ENCODE measurements at regions not wholly inside any gene's neighbourhood (a gene's known extent, or its start where the extent isn't known, plus 50 kb on each side); places are given as distances from the start of the nearest gene placed in this dataset.

GRCh38 chr5:155733935-155734334, 593.0 kb upstream of the SGCD start:
- BruUV-seq (replicated peaks), result no TSS peak
- Histone ChIP-seq H2AFZ (ENCODE audit: low read length) (no peak overlapping the region), H3K4me2 (ENCODE audit: low read length) (no peak overlapping the region), H3K79me2 (ENCODE audit: insufficient read depth, low read depth, low read length) (no peaks in the 10 kb centered on the region), H3K27ac (ENCODE audit: low read depth, low read length, poor library complexity, severe bottlenecking) (no peak overlapping the region), H3K9me2 (ENCODE audit: insufficient read depth, low read length) (no peaks in the 10 kb centered on the region), H3K4me3 (ENCODE audit: low read depth, low read length, poor library complexity, severe bottlenecking) (no peak overlapping the region), H3K9me3 (ENCODE audit: low read length) (no peaks in the 10 kb centered on the region), H4K20me1 (ENCODE audit: insufficient read depth, low read length) (no peaks in the 10 kb centered on the region), H3K4me1 (ENCODE audit: insufficient read depth, low read length, poor library complexity, severe bottlenecking) (no peaks in the 10 kb centered on the region), H3K36me3 (ENCODE audit: insufficient read depth, low read length) (no peaks in the 10 kb centered on the region)
- POLR2A ChIA-PET, result no interaction called here
- CTCF ChIA-PET (ENCODE audit: unreplicated experiment), result no interaction called here
- intact Hi-C loops (cut with micrococcal nuclease; ENCODE audit: unreplicated experiment), result no loop called here
- TF ChIP-seq CTCF (conservative IDR thresholded peaks at IDR 0.05; ENCODE audit: low read length) (no peak), EZH2phosphoT487 (IDR thresholded peaks at IDR 0.05; ENCODE audit: borderline replicate concordance, low read depth, low read length) (no peak)
- no peak for DNase-seq (ENCODE audit: low spot score)

GRCh38 chr5:155735388-155735787, 591.6 kb upstream of the SGCD start:
- H3K4me3 ChIP-seq (ENCODE audit: low read depth, low read length, poor library complexity, severe bottlenecking), result no peak overlapping the region
- TF ChIP-seq EZH2phosphoT487 (IDR thresholded peaks at IDR 0.05; ENCODE audit: borderline replicate concordance, low read depth, low read length) (no peak), CTCF (conservative IDR thresholded peaks at IDR 0.05; ENCODE audit: low read length) (no peak)
- no peaks in the 10 kb centered on the region for H3K9me3 ChIP-seq (ENCODE audit: low read length)
- H3K4me1 ChIP-seq (ENCODE audit: insufficient read depth, low read length, poor library complexity, severe bottlenecking), result no peaks in the 10 kb centered on the region
- H3K9me2 ChIP-seq (ENCODE audit: insufficient read depth, low read length), result no peaks in the 10 kb centered on the region
- H3K79me2 ChIP-seq (ENCODE audit: insufficient read depth, low read depth, low read length), result no peaks in the 10 kb centered on the region
- no peak overlapping the region for H3K4me2 ChIP-seq (ENCODE audit: low read length)
- no peak for DNase-seq (ENCODE audit: low spot score)
- POLR2A ChIA-PET, result no interaction called here
- intact Hi-C loops (cut with micrococcal nuclease; ENCODE audit: unreplicated experiment), result no loop called here
- H3K27ac ChIP-seq (ENCODE audit: low read depth, low read length, poor library complexity, severe bottlenecking), result no peak overlapping the region
- no TSS peak for BruUV-seq (replicated peaks)
- H4K20me1 ChIP-seq (ENCODE audit: insufficient read depth, low read length), result no peaks in the 10 kb centered on the region
- no peak overlapping the region for H2AFZ ChIP-seq (ENCODE audit: low read length)
- CTCF ChIA-PET (ENCODE audit: unreplicated experiment), result no interaction called here
- no peaks in the 10 kb centered on the region for H3K36me3 ChIP-seq (ENCODE audit: insufficient read depth, low read length)

- H3K4me1 ChIP-seq (ENCODE audit: insufficient read depth, low read length, poor library complexity, severe bottlenecking), result no peaks in the 10 kb centered on the region
- intact Hi-C loops (cut with micrococcal nuclease; ENCODE audit: unreplicated experiment), result no loop called here
- TF ChIP-seq EZH2phosphoT487 (IDR thresholded peaks at IDR 0.05; ENCODE audit: borderline replicate concordance, low read depth, low read length) (no peak), CTCF (conservative IDR thresholded peaks at IDR 0.05; ENCODE audit: low read length) (no peak)
- H3K79me2 ChIP-seq (ENCODE audit: insufficient read depth, low read depth, low read length), result no peaks in the 10 kb centered on the region
- ChIA-PET CTCF (ENCODE audit: unreplicated experiment) (no interaction called here), POLR2A (no interaction called here)
- H4K20me1 ChIP-seq (ENCODE audit: insufficient read depth, low read length), result no peaks in the 10 kb centered on the region
- H3K4me3 ChIP-seq (ENCODE audit: low read depth, low read length, poor library complexity, severe bottlenecking), result no peak overlapping the region
- DNase-seq (ENCODE audit: low spot score), result no peak
- H3K9me3 ChIP-seq (ENCODE audit: low read length), result no peaks in the 10 kb centered on the region
- no peaks in the 10 kb centered on the region for H3K9me2 ChIP-seq (ENCODE audit: insufficient read depth, low read length)
- H3K36me3 ChIP-seq (ENCODE audit: insufficient read depth, low read length), result no peaks in the 10 kb centered on the region
- no peak overlapping the region for H2AFZ ChIP-seq (ENCODE audit: low read length)
- H3K4me2 ChIP-seq (ENCODE audit: low read length), result no peak overlapping the region
- no peak overlapping the region for H3K27ac ChIP-seq (ENCODE audit: low read depth, low read length, poor library complexity, severe bottlenecking)
- no TSS peak for BruUV-seq (replicated peaks)
These were observed 588.3 kb upstream of the SGCD start for GRCh38 chr5:155738616-155739015.
